ENCODE measurements at regions not wholly inside any gene's neighbourhood (a gene's known extent, or its start where the extent isn't known, plus 50 kb on each side); places are given as distances from the start of the nearest gene placed in this dataset.
"Not testable (repeated sequence)": the region's sequence is repeated elsewhere in the genome, so short reads cannot be mapped to it uniquely, and the experiment has no call there.

- TF ChIP-seq CTCF (IDR thresholded peaks at IDR 0.05; ENCODE audit: low read length); EZH2phosphoT487 (IDR thresholded peaks at IDR 0.05; ENCODE audit: low read length); EZH2 (optimal IDR thresholded peaks at IDR 0.05; ENCODE audit: low read depth, low read length): not testable (repeated sequence)
Observed at GRCh38 chr4:3623809-3624329, 91.6 kb upstream of the LRPAP1 start.
